ENCODE measurements at regions not wholly inside any gene's neighbourhood (a gene's known extent, or its start where the extent isn't known, plus 50 kb on each side); places are given as distances from the start of the nearest gene placed in this dataset.

DNA sequence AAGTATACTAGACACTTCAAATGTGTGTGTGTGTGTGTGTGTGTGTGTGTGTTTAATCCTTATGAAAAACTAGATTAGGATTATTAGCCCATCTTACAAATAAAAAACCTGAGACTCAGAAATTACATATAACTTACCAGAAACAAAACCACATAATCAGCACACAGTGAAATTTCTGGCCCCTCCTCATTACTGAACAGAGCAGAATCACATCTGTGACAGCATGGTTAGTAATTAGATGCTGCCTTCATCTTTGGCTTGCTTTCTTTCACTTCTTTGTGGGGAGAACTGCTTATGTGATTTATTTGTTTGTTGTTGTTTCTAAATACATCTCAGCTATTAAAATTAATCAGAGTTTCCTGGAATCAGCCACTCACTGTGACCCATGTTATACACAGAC, 267.1 kb downstream of the TENT5A start:
- H3K23ac ChIP-seq (ENCODE audit: insufficient read length): no peak overlapping the region
- H3K4ac ChIP-seq (replicated peaks; ENCODE audit: insufficient read length, low read depth, low read length): no peak overlapping the region
- no peaks in the 10 kb centered on the region for H3K4me1 ChIP-seq (replicated peaks in 1 of 4; ENCODE audit: control insufficient read depth in 3 of 4, insufficient read depth in 4 of 4, low read length in 3 of 4)
- H3K79me2 ChIP-seq (ENCODE audit: control insufficient read depth in 1 of 2, insufficient read depth in 2 of 2, low read length in 2 of 2): no peaks in the 10 kb centered on the region
- no peak overlapping the region for H2BK15ac ChIP-seq (ENCODE audit: low read length)
- ChIA-PET CTCF (ENCODE audit: partially characterized antibody) (interaction anchor here (0.5 to 1.2 kb wide), 4 partner anchors 10 to 521 kb away, joined by 3 read pairs; no protein-coding TSS in a partner anchor), POLR2A (ENCODE audit: partially characterized antibody) (no interaction called here)
- H3K27ac ChIP-seq (ENCODE audit: low read depth, low read length): no peak overlapping the region
- no peak overlapping the region for H3K56ac ChIP-seq (replicated peaks; ENCODE audit: insufficient read length, low read depth, low read length)
- no peaks in the 10 kb centered on the region for H3K36me3 ChIP-seq (ENCODE audit: control insufficient read depth in 2 of 4, insufficient read depth in 4 of 4, low read length in 3 of 4)
- no peaks in the 10 kb centered on the region for H3K23me2 ChIP-seq (ENCODE audit: low read depth, low read length)
- no peak overlapping the region for H2BK12ac ChIP-seq (ENCODE audit: low read depth, low read length)
- no peak overlapping the region for H3K4me2 ChIP-seq (ENCODE audit: insufficient read depth in 1 of 2, low read depth in 2 of 2, low read length in 2 of 2)
- no peak overlapping the region for H3K14ac ChIP-seq (ENCODE audit: insufficient read length)
- H4K8ac ChIP-seq (ENCODE audit: extremely low read depth, insufficient read depth, low read length): no peak overlapping the region
- no peaks in the 10 kb centered on the region for H4K20me1 ChIP-seq (replicated peaks in 1 of 2; ENCODE audit: control insufficient read depth in 1 of 2, insufficient read depth in 2 of 2, low read length in 2 of 2)
- TF ChIP-seq TEAD4 (IDR thresholded peaks at IDR 0.05; ENCODE audit: low read depth, low read length) (no peak), POLR2AphosphoS5 (IDR thresholded peaks at IDR 0.05; ENCODE audit: low read depth, low read length) (no peak), CHD2 (IDR thresholded peaks at IDR 0.05; ENCODE audit: low read length) (no peak), BACH1 (IDR thresholded peaks at IDR 0.05; ENCODE audit: low read length) (no peak), SRF (IDR thresholded peaks at IDR 0.05; ENCODE audit: low read depth, low read length) (no peak), HDAC6 (IDR thresholded peaks at IDR 0.05; ENCODE audit: low read depth, low read length) (no peak), GTF2F1 (IDR thresholded peaks at IDR 0.05; ENCODE audit: borderline replicate concordance, low read depth, low read length) (no peak)
- no peak overlapping the region for H4K91ac ChIP-seq (replicated peaks; ENCODE audit: insufficient read length, low read length)
- H3K9me3 ChIP-seq (ENCODE audit: insufficient read depth in 2 of 2, low read depth in 1 of 2, low read length in 1 of 2): no peaks in the 10 kb centered on the region
- no peak overlapping the region for H2BK20ac ChIP-seq (ENCODE audit: low read length)
- H3K18ac ChIP-seq (ENCODE audit: extremely low read depth, low read length): no peak overlapping the region
- no peak overlapping the region for H2AFZ ChIP-seq (ENCODE audit: low read length)
- H3K79me1 ChIP-seq (ENCODE audit: low read depth, low read length): no peaks in the 10 kb centered on the region
- no peak overlapping the region for H2AK5ac ChIP-seq (ENCODE audit: low read depth, low read length)
- H3K4me3 ChIP-seq (ENCODE audit: extremely low read depth in 1 of 4, insufficient read depth in 2 of 4, low read depth in 3 of 4, low read length in 4 of 4): no peak overlapping the region
- H3K9ac ChIP-seq (replicated peaks in 1 of 4; ENCODE audit: extremely low read depth in 1 of 4, low read depth in 3 of 4, low read length in 3 of 4): no peak overlapping the region
- no peak overlapping the region for H2BK120ac ChIP-seq (replicated peaks; ENCODE audit: low read depth, low read length)
- no peak overlapping the region for H2BK5ac ChIP-seq (ENCODE audit: low read depth, low read length)
- FAIRE-seq (no peak), DNase-seq (ENCODE audit: low read depth in 1 of 2, low spot score in 2 of 2) (no peak)
- no peak overlapping the region for H4K5ac ChIP-seq (ENCODE audit: insufficient read length, low read depth, low read length)
- H3K27me3 ChIP-seq (replicated peaks in 1 of 4; ENCODE audit: control insufficient read depth in 3 of 4, extremely low read depth in 1 of 4, insufficient read depth in 3 of 4, low read length in 3 of 4): no peaks in the 10 kb centered on the region

Data from H1 (cell line).